Keratinocyte (primary cell): ENCODE measurements at regions not wholly inside any gene's neighbourhood (a gene's known extent, or its start where the extent isn't known, plus 50 kb on each side); places are given as distances from the start of the nearest gene placed in this dataset.

ENCODE experiments used
- DNase-seq: peaks from one replicate; pipeline ENCODE4 v3.0.0-alpha.2; 2011; ENCODE audit warnings: low read depth, missing footprints, low spot score
- FAIRE-seq: peaks from 2 replicates; lab custom pipeline; 2011; peaks lifted over from hg19 to GRCh38; lab: Jason Lieb, UNC
- H2AFZ ChIP-seq: 2 replicates; pipeline ENCODE4 v1.6.0; 2012; ENCODE audit warnings: low read length, control low read depth, inconsistent platforms; ENCODE audit not compliant: control insufficient read depth
- H3K27ac ChIP-seq: 2 replicates; pipeline ENCODE4 v1.5.1; 2011; ENCODE audit warnings: low read length; ENCODE audit not compliant: control insufficient read depth, insufficient read depth
- H3K27me3 ChIP-seq: 3 replicates; pipeline ENCODE4 v1.6.0; 2011; ENCODE audit warnings: low read length; ENCODE audit not compliant: control insufficient read depth, insufficient read depth; ENCODE audit errors: extremely low read depth
- H3K36me3 ChIP-seq, 2 experiments: 2 replicates in 1 of 2; 3 replicates in 1 of 2; pipeline ENCODE4 v1.5.1; 2011; ENCODE audit warnings: low read length in 2 of 2, mild to moderate bottlenecking in 1 of 2; ENCODE audit not compliant: control insufficient read depth in 2 of 2, insufficient read depth in 2 of 2; ENCODE audit errors: extremely low read depth in 1 of 2
- H3K4me1 ChIP-seq: 3 replicates; pipeline ENCODE4 v1.5.1; 2011; ENCODE audit warnings: low read length; ENCODE audit not compliant: control insufficient read depth, insufficient read depth; ENCODE audit errors: extremely low read depth
- H3K4me2 ChIP-seq: 3 replicates; pipeline ENCODE4 v1.6.0; 2011; ENCODE audit warnings: low read depth, low read length; ENCODE audit not compliant: control insufficient read depth, insufficient read depth; ENCODE audit errors: extremely low read depth
- H3K4me3 ChIP-seq, 3 experiments: fragments of 200-600 bp in 1 of 3; sonication (generic) in 1 of 3; 2 replicates in 2 of 3; 3 replicates in 1 of 3; pipeline ENCODE4 v1.5.1; 2011 to 2016; ENCODE audit warnings: low read length in 3 of 3, mild to moderate bottlenecking in 3 of 3, control low read depth in 2 of 3, inconsistent platforms in 1 of 3, low read depth in 1 of 3, mixed read lengths in 1 of 3, mixed run types in 1 of 3, moderate library complexity in 1 of 3; ENCODE audit not compliant: control insufficient read depth in 2 of 3, insufficient read depth in 2 of 3; ENCODE audit errors: extremely low read depth in 1 of 3
- H3K79me2 ChIP-seq: 2 replicates; pipeline ENCODE4 v1.6.0; 2012; ENCODE audit warnings: low read length; ENCODE audit not compliant: control insufficient read depth, insufficient read depth
- H3K9ac ChIP-seq: 3 replicates; pipeline ENCODE4 v1.6.0; 2011; ENCODE audit warnings: low read length; ENCODE audit not compliant: control insufficient read depth, insufficient read depth; ENCODE audit errors: extremely low read depth
- H3K9me1 ChIP-seq: 3 replicates; pipeline ENCODE4 v1.6.0; 2011; ENCODE audit warnings: low read length; ENCODE audit not compliant: control insufficient read depth, insufficient read depth; ENCODE audit errors: extremely low read depth
- H3K9me3 ChIP-seq: 2 replicates; pipeline ENCODE4 v1.5.1; 2012; ENCODE audit warnings: low read depth, low read length; ENCODE audit not compliant: control insufficient read depth
- H4K20me1 ChIP-seq: 3 replicates; pipeline ENCODE4 v1.6.0; 2011; ENCODE audit warnings: low read length; ENCODE audit not compliant: control insufficient read depth, insufficient read depth; ENCODE audit errors: extremely low read depth
- EZH2 ChIP-seq: IDR thresholded peaks from one replicate; pipeline ENCODE4 v1.6.1; 2012; ENCODE audit warnings: inconsistent platforms, mild to moderate bottlenecking, low read length, moderate library complexity
- dilution Hi-C: fragments of 300-500 bp; cut with MboI; formaldehyde crosslinking; loops from one replicate; pipeline ENCODE4 v1.7.0; 2020; ENCODE audit warnings: low sequenced_read_pairs; ENCODE audit not compliant: extremely low pct_ligation_motif_present
- TF ChIP-seq, protein P1 (sequence below), 3 experiments: IDR thresholded peaks in 1 of 3; conservative IDR thresholded peaks in 1 of 3; optimal IDR thresholded peaks in 1 of 3; 2 replicates in 2 of 3; 3 replicates in 1 of 3; pipeline versions ENCODE3 to v1.5.1; 2011; ENCODE audit warnings: low read length in 3 of 3, mild to moderate bottlenecking in 3 of 3, moderate library complexity in 2 of 3, control low read depth in 1 of 3, inconsistent platforms in 1 of 3; ENCODE audit not compliant: insufficient read depth in 2 of 3; ENCODE audit errors: extremely low read depth in 1 of 3

DNA sequence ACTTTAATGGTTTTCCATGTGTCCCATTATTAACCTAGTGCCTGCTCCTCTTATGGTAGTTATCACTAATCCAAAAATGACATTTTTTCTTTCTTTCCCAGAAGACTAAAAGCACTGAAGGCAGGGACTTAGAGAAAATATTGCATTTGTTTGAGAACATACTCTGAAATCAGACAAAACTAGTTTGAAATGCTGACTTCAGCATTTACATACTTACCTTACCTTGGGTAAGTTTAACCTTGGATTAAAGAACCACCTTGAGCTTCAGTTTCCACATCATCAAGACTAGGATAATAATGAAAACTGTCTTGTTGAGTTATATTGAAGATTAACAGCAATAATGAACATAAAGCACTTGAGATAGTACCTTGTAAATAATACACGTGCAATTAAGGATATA lies 413.0 kb downstream of the SOX2 start:
- H3K79me2 ChIP-seq: no peaks in the 10 kb centered on the region
- no peak overlapping the region for H3K27ac ChIP-seq
- H3K4me2 ChIP-seq: no peak overlapping the region
- no peak overlapping the region for H2AFZ ChIP-seq
- dilution Hi-C loops: no loop called here
- H3K36me3 ChIP-seq: no peaks in the 10 kb centered on the region
- DNase-seq (no peak), FAIRE-seq (no peak)
- no peak for TF ChIP-seq EZH2
- TF ChIP-seq, protein P1, sequence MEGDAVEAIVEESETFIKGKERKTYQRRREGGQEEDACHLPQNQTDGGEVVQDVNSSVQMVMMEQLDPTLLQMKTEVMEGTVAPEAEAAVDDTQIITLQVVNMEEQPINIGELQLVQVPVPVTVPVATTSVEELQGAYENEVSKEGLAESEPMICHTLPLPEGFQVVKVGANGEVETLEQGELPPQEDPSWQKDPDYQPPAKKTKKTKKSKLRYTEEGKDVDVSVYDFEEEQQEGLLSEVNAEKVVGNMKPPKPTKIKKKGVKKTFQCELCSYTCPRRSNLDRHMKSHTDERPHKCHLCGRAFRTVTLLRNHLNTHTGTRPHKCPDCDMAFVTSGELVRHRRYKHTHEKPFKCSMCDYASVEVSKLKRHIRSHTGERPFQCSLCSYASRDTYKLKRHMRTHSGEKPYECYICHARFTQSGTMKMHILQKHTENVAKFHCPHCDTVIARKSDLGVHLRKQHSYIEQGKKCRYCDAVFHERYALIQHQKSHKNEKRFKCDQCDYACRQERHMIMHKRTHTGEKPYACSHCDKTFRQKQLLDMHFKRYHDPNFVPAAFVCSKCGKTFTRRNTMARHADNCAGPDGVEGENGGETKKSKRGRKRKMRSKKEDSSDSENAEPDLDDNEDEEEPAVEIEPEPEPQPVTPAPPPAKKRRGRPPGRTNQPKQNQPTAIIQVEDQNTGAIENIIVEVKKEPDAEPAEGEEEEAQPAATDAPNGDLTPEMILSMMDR (optimal IDR thresholded peaks at IDR 0.05 in 1 of 3, IDR thresholded peaks at IDR 0.05 in 1 of 3, conservative IDR thresholded peaks at IDR 0.05 in 1 of 3; ENCODE audit: extremely low read depth in 1 of 3, insufficient read depth in 2 of 3, low read length in 3 of 3): no peak
- no peak overlapping the region for H3K4me3 ChIP-seq
- no peak overlapping the region for H3K9ac ChIP-seq
- no peaks in the 10 kb centered on the region for H3K27me3 ChIP-seq
- no peaks in the 10 kb centered on the region for H4K20me1 ChIP-seq
- no peaks in the 10 kb centered on the region for H3K4me1 ChIP-seq
- H3K9me3 ChIP-seq: no peaks in the 10 kb centered on the region
- no peaks in the 10 kb centered on the region for H3K9me1 ChIP-seq

DNA sequence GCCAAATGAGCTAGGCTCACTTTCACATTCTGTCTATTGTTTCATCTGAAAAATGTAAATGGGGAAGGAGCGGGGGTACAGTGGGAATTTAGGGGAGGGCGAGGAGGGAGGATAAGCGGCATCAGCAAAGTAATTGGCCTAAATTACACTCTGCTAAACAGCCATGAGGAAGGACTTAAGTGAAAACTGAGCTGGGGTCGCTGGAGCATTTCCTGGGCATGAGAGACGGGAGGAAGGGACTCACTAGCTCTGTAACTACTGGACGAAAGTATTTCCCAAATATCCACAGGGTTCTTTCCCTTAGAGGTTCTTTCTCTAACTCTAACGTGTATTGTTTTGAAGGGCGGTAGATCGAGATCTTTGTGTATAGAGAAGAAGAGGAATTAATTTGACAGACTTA lies 418.0 kb downstream of the SOX2 start:
- TF ChIP-seq, protein P1 (optimal IDR thresholded peaks at IDR 0.05 in 1 of 3, IDR thresholded peaks at IDR 0.05 in 1 of 3, conservative IDR thresholded peaks at IDR 0.05 in 1 of 3; ENCODE audit: extremely low read depth in 1 of 3, insufficient read depth in 2 of 3, low read length in 3 of 3): no peak
- no peak for TF ChIP-seq EZH2
- H3K4me3 ChIP-seq: no peak overlapping the region
- no peaks in the 10 kb centered on the region for H3K79me2 ChIP-seq
- H3K27ac ChIP-seq: no peak overlapping the region
- no peaks in the 10 kb centered on the region for H3K4me1 ChIP-seq
- no peaks in the 10 kb centered on the region for H4K20me1 ChIP-seq
- H3K27me3 ChIP-seq: no peaks in the 10 kb centered on the region
- H3K9me3 ChIP-seq: no peaks in the 10 kb centered on the region
- FAIRE-seq (no peak), DNase-seq (no peak)
- H3K36me3 ChIP-seq: no peaks in the 10 kb centered on the region
- H3K9me1 ChIP-seq: no peaks in the 10 kb centered on the region
- dilution Hi-C loops: no loop called here
- H3K9ac ChIP-seq: no peak overlapping the region
- H3K4me2 ChIP-seq: no peak overlapping the region
- no peak overlapping the region for H2AFZ ChIP-seq
